Endothelial cell of umbilical vein (primary cell): ENCODE measurements at regions not wholly inside any gene's neighbourhood (a gene's known extent, or its start where the extent isn't known, plus 50 kb on each side); places are given as distances from the start of the nearest gene placed in this dataset.

Experiments used
- BruUV-seq: library from RNA; stranded (reverse); fragments of 400-500 nt; replicated peaks from 2 replicates; lab custom pipeline; 2021; lab: Mats Ljungman, UMichigan
- CTCF ChIA-PET: fragments of 300-600, 350-600 bp; sonication (Branson Sonifier 250); formaldehyde crosslinking; loops from one replicate; lab custom pipeline; 2021; ENCODE audit warnings: antibody characterized with exemption, inconsistent platforms; lab: Charles Lee
- POLR2A ChIA-PET: fragments of 300-600, 350-600 bp; sonication (Branson Sonifier 250); formaldehyde crosslinking; loops from one replicate; lab custom pipeline; 2021; ENCODE audit warnings: antibody characterized with exemption, inconsistent platforms; lab: Charles Lee
- DNase-seq: peaks from one replicate; pipeline ENCODE4 v3.0.0-alpha.2; 2011; ENCODE audit warnings: low read depth, low spot score
- FAIRE-seq: peaks from 2 replicates; lab custom pipeline; 2011; peaks lifted over from hg19 to GRCh38; lab: Jason Lieb, UNC
- H2AFZ ChIP-seq: 2 replicates; pipeline ENCODE4 v1.6.0; 2012; ENCODE audit warnings: low read depth, low read length, control low read depth, inconsistent platforms
- H3K27ac ChIP-seq: 2 replicates; pipeline ENCODE4 v1.5.1; 2011; ENCODE audit warnings: low read depth, mild to moderate bottlenecking, control low read depth, low read length, moderate library complexity; ENCODE audit not compliant: insufficient read depth
- H3K27me3 ChIP-seq, 2 experiments: 2 replicates each; pipeline versions ENCODE4 v1.6.0 to v1.6.1; 2011; ENCODE audit warnings: low read length in 2 of 2, mixed read lengths in 1 of 2; ENCODE audit not compliant: control insufficient read depth in 2 of 2, insufficient read depth in 2 of 2
- H3K36me3 ChIP-seq, 2 experiments: 2 replicates in 1 of 2; 3 replicates in 1 of 2; pipeline ENCODE4 v1.5.1; 2011; ENCODE audit warnings: low read length in 2 of 2, mild to moderate bottlenecking in 1 of 2, moderate library complexity in 1 of 2; ENCODE audit not compliant: control insufficient read depth in 2 of 2, insufficient read depth in 2 of 2; ENCODE audit errors: extremely low read depth in 1 of 2
- H3K4me1 ChIP-seq: 3 replicates; pipeline ENCODE4 v1.5.1; 2011; ENCODE audit warnings: mild to moderate bottlenecking, low read length; ENCODE audit not compliant: control insufficient read depth, insufficient read depth; ENCODE audit errors: extremely low read depth
- H3K4me2 ChIP-seq: 2 replicates; pipeline ENCODE4 v1.6.1; 2011; ENCODE audit warnings: low read length, control low read depth, mixed read lengths; ENCODE audit not compliant: insufficient read depth
- H3K4me3 ChIP-seq, 3 experiments: fragments of 200-600 bp in 1 of 3; sonication (generic), shearing (Covaris generic) in 1 of 3; replicated peaks in 1 of 3; 2 replicates each; pipeline ENCODE4 v1.5.1; 2011 to 2016; ENCODE audit warnings: control low read depth in 3 of 3, low read length in 3 of 3, mild to moderate bottlenecking in 2 of 3, inconsistent platforms in 1 of 3, low read depth in 1 of 3, moderate library complexity in 1 of 3; ENCODE audit not compliant: insufficient read depth in 1 of 3
- H3K79me2 ChIP-seq: 2 replicates; pipeline ENCODE4 v1.6.0; 2012; ENCODE audit warnings: low read length, inconsistent platforms; ENCODE audit not compliant: control insufficient read depth, insufficient read depth
- H3K9ac ChIP-seq: replicated peaks from 2 replicates; pipeline ENCODE3; 2011; ENCODE audit warnings: low read length, control low read depth; ENCODE audit not compliant: insufficient read depth; ENCODE audit errors: extremely low read depth
- H3K9me1 ChIP-seq: replicated peaks from 3 replicates; pipeline ENCODE4 v1.6.0; 2011; ENCODE audit warnings: mild to moderate bottlenecking, low read length; ENCODE audit not compliant: control insufficient read depth, insufficient read depth; ENCODE audit errors: extremely low read depth
- H3K9me3 ChIP-seq: replicated peaks from 2 replicates; pipeline ENCODE4 v1.5.1; 2012; ENCODE audit warnings: low read length, inconsistent platforms; ENCODE audit not compliant: control insufficient read depth, insufficient read depth
- H4K20me1 ChIP-seq: replicated peaks from 2 replicates; pipeline ENCODE3; 2011; ENCODE audit warnings: mild to moderate bottlenecking, low read length; ENCODE audit not compliant: control insufficient read depth, insufficient read depth; ENCODE audit errors: extremely low read depth
- CTCF ChIP-seq, 2 donors: IDR thresholded peaks; 1 replicate in 1 of 2; 2 replicates in 1 of 2; pipeline ENCODE4 v1.5.1; 2011; ENCODE audit warnings: low read length in 2 of 2, mild to moderate bottlenecking in 2 of 2, moderate library complexity in 2 of 2, control low read depth in 1 of 2, inconsistent platforms in 1 of 2, low read depth in 1 of 2; ENCODE audit not compliant: insufficient read depth in 1 of 2; ENCODE audit errors: extremely low read depth in 1 of 2
- EZH2 ChIP-seq: IDR thresholded peaks from 2 replicates; pipeline ENCODE4 v1.6.1; 2012; ENCODE audit warnings: borderline replicate concordance, low read depth, mild to moderate bottlenecking, moderate library complexity, low read length, inconsistent platforms; ENCODE audit not compliant: severe bottlenecking
- FOS ChIP-seq: IDR thresholded peaks from 2 replicates; pipeline ENCODE4 v1.6.1; 2011; ENCODE audit warnings: mild to moderate bottlenecking, low read length, moderate library complexity, borderline replicate concordance; ENCODE audit not compliant: insufficient read depth
- GATA2 ChIP-seq: IDR thresholded peaks from 2 replicates; pipeline ENCODE4 v1.7.0; 2011; ENCODE audit warnings: low read depth, mild to moderate bottlenecking, moderate library complexity, mixed read lengths, low read length; ENCODE audit not compliant: insufficient read length, insufficient read depth
- JUN ChIP-seq: IDR thresholded peaks from 2 replicates; pipeline ENCODE4 v1.6.1; 2011; ENCODE audit warnings: borderline replicate concordance, low read depth; ENCODE audit not compliant: insufficient read length, insufficient read depth
- MAX ChIP-seq: IDR thresholded peaks from 2 replicates; pipeline ENCODE4 v1.6.1; 2011; ENCODE audit not compliant: insufficient read depth, insufficient read length
- MYC ChIP-seq: IDR thresholded peaks from one replicate; pipeline ENCODE4 v1.6.1; 2011; ENCODE audit warnings: mild to moderate bottlenecking, low read depth, low read length
- POLR2A ChIP-seq: IDR thresholded peaks from 2 replicates; pipeline ENCODE4 v1.6.1; 2012; ENCODE audit warnings: low read depth, mild to moderate bottlenecking, control low read depth, low read length
- POLR2AphosphoS5 ChIP-seq: IDR thresholded peaks from 2 replicates; pipeline ENCODE4 v1.6.1; 2012; ENCODE audit warnings: low read depth, mild to moderate bottlenecking, control low read depth, low read length, moderate library complexity; ENCODE audit not compliant: insufficient read depth
- dilution Hi-C: fragments of 300-500 bp; cut with MboI; formaldehyde crosslinking; loops from one replicate; pipeline ENCODE4 v1.15.0; 2019; ENCODE audit warnings: low sequenced_read_pairs; ENCODE audit not compliant: extremely low pct_ligation_motif_present
- intact Hi-C: fragments of 100-400 bp; cut with micrococcal nuclease; formaldehyde crosslinking; loops from one replicate; pipeline ENCODE4 v1.10.0; 2022

DNA sequence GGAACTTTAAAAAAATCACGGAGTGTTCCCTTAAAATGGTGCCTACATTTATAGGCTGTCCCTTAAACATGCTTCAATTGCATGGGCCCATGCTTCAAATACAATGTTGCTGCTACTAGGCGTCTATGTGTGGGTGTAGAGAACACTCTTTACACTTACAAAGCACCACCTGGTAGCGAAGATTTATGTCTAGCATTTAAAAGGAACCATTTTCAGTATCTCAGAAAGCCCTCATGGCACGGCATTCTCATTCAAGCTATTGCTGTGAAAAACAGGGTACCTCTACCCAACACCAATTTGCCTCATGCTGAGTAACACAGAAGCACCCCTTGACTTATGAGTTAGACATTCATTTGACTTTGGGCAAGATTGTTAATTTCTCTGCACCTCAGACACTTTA lies 112.9 kb upstream of the CNTNAP5 start:
- no peak for DNase-seq
- Histone ChIP-seq H4K20me1 (no peaks in the 10 kb centered on the region), H2AFZ (no peak overlapping the region), H3K9me1 (no peaks in the 10 kb centered on the region), H3K27me3 (no peaks in the 10 kb centered on the region), H3K9me3 (peaks cover 5% of the 10 kb centered on the region), H3K4me3 (no peak overlapping the region), H3K27ac (no peak overlapping the region), H3K36me3 (no peaks in the 10 kb centered on the region), H3K4me1 (no peaks in the 10 kb centered on the region), H3K9ac (no peak overlapping the region), H3K4me2 (no peak overlapping the region), H3K79me2 (no peaks in the 10 kb centered on the region)
- no peak for FAIRE-seq
- ChIA-PET POLR2A (no interaction called here), CTCF (no interaction called here)
- dilution Hi-C loops: no loop called here
- intact Hi-C loops: no loop called here
- no peak for TF ChIP-seq JUN
- TF ChIP-seq FOS: no peak
- no peak for TF ChIP-seq MYC
- no peak for TF ChIP-seq GATA2
- TF ChIP-seq POLR2AphosphoS5: no peak
- no peak for TF ChIP-seq EZH2
- TF ChIP-seq MAX: no peak
- TF ChIP-seq POLR2A: no peak
- TF ChIP-seq CTCF (IDR thresholded peaks at IDR 0.05; ENCODE audit: extremely low read depth in 1 of 2, insufficient read depth in 1 of 2, low read depth in 1 of 2, low read length in 2 of 2): no peak
- BruUV-seq: no TSS peak
